ENCODE measurements at regions not wholly inside any gene's neighbourhood (a gene's known extent, or its start where the extent isn't known, plus 50 kb on each side); places are given as distances from the start of the nearest gene placed in this dataset.

DNA sequence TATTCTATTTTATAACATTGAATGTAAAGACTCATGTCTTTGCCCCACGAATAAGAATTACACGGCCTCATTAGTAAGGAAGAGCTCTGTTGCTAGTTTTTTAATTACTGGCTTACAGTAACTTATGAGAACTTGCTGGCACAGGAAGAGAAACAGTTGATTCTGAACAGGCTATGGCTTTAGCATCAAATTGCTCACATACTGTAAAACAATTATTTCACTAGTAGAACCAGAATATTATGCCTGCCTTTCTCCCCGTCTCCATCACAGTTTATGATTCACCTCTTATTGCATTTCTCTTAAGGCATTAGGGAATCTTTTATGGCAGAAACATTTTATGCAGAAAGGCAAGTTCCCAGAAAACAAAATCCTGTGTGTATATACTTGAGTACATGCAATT is 126.1 kb downstream of the SPRY1 start:
- TF ChIP-seq, protein P1, sequence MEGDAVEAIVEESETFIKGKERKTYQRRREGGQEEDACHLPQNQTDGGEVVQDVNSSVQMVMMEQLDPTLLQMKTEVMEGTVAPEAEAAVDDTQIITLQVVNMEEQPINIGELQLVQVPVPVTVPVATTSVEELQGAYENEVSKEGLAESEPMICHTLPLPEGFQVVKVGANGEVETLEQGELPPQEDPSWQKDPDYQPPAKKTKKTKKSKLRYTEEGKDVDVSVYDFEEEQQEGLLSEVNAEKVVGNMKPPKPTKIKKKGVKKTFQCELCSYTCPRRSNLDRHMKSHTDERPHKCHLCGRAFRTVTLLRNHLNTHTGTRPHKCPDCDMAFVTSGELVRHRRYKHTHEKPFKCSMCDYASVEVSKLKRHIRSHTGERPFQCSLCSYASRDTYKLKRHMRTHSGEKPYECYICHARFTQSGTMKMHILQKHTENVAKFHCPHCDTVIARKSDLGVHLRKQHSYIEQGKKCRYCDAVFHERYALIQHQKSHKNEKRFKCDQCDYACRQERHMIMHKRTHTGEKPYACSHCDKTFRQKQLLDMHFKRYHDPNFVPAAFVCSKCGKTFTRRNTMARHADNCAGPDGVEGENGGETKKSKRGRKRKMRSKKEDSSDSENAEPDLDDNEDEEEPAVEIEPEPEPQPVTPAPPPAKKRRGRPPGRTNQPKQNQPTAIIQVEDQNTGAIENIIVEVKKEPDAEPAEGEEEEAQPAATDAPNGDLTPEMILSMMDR (conservative IDR thresholded peaks at IDR 0.05; ENCODE audit: low read length), result no peak
- no peak for TF ChIP-seq EZH2phosphoT487 (IDR thresholded peaks at IDR 0.05; ENCODE audit: borderline replicate concordance, low read depth, low read length)

Measured in OCI-LY7 (cell line).